Transverse colon (tissue), 3 donors: ENCODE measurements at regions not wholly inside any gene's neighbourhood (a gene's known extent, or its start where the extent isn't known, plus 50 kb on each side); places are given as distances from the start of the nearest gene placed in this dataset.
"Not testable (repeated sequence)": the region's sequence is repeated elsewhere in the genome, so short reads cannot be mapped to it uniquely, and the experiment has no call there.

Experiments used
- CTCF ChIP-seq, 5 experiments: fragments of 200-600 bp in 3 of 5; fragments of 450-650 bp in 2 of 5; sonication (generic) in 3 of 5; IDR thresholded peaks; 1 replicate in 2 of 5; 2 replicates in 3 of 5; pipeline ENCODE4 v1.5.1; 2016 to 2017; ENCODE audit warnings: antibody characterized with exemption in 5 of 5, inconsistent platforms in 3 of 5, mild to moderate bottlenecking in 2 of 5, moderate library complexity in 1 of 5
- POLR2A ChIP-seq: fragments of 450-650 bp; IDR thresholded peaks from one replicate; pipeline ENCODE4 v1.6.1; 2016; ENCODE audit warnings: antibody characterized with exemption, mild to moderate bottlenecking, moderate library complexity

GRCh38 chrX:3881898-3882552 is 168.6 kb upstream of the PRKX start:
- TF ChIP-seq CTCF (IDR thresholded peaks at IDR 0.05); POLR2A: not testable (repeated sequence)
